T-helper 22 cell (primary cell): ENCODE measurements at regions not wholly inside any gene's neighbourhood (a gene's known extent, or its start where the extent isn't known, plus 50 kb on each side); places are given as distances from the start of the nearest gene placed in this dataset.
"Not testable (repeated sequence)": the region's sequence is repeated elsewhere in the genome, so short reads cannot be mapped to it uniquely, and the experiment has no call there.

Experiments used
- DNase-seq: peaks from one replicate; pipeline ENCODE4 v3.0.0-alpha.2; 2020; ENCODE audit warnings: low read depth

DNA sequence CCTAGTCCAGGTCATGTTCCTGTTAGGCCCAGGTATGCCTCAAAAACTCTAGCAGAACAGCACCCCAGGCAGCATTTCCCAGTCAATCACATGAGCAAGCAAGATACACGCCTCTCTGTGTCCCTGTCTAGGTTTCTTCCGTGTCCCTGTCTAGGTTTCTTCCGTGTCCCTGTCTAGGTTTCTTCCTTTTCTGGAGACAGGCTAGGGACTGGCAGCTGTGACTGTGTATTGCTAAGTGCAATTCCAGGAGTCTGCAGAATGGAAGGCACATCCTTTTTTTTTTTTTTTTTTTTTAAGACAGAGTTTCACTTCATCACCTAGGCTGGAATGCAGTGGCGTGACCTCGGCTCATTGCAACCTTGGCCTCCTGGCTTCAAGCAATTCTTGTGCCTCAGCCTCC is 77.6 kb downstream of the SETD4 start:
- DNase-seq: no peak

DNA sequence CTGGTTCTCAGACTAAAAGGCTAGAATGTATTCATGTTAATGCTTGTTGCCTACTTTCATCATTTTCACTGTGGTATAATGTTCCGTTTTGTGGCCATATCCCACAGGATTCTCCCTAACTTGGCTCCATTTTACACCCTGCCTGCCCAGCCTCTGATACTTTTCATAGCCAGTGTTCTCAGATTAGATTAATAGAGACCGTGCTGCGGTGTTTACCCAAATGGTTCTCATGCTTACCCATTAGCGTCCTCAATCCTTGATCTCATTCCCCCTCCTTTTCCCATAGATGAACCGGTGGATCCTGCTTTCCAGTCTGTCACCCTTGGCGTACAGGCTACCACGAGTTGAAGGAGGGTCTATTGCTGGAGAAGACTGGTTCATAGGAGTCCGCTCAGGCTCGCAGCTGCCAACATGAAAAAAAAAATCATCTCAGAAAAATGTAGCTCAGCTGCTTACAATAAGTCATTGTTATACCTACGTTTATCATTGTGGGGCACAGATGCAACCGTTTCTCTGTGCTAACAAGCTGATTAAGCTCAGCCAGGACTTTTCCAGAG is 78.7 kb downstream of the SETD4 start:
- DNase-seq: no peak

DNA sequence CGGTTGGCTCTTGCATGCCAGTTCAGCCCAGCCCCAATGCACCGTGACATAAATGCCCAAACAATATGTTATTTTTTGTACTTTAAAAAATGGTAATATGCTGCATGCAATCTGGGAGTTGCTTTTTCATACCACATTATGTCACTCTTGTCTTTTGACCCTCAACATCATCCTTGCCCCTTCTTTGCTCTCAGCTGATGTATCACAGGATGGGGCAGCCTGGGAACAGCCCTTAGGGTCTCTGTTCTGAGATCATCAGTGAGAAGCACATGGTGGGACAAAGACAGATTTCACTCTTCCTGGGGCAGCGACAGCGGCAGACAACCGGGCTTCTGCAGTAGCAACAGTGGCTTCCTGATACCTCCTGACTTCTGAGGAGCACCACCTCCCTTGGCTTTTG is 79.5 kb downstream of the SETD4 start:
- no peak for DNase-seq

DNA sequence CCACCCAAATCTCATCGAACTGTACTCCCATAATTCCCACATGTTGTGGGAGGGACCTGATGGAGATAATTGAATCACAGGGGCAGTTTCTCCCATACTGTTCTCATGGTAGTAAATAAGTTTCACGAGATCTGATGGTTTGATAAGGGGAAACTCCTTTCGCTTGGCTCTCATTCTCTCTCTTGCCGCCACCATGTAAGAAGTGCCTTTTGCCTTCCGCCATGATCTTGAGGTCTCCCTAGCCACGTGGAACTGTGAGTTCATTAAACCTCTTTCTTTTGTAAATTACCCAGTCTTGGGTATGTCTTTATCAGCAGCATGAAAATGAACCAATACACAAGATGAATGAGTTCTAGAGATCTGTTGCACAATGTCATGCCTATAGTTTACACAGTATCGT is 82.5 kb downstream of the SETD4 start:
- not testable (repeated sequence) for DNase-seq

DNA sequence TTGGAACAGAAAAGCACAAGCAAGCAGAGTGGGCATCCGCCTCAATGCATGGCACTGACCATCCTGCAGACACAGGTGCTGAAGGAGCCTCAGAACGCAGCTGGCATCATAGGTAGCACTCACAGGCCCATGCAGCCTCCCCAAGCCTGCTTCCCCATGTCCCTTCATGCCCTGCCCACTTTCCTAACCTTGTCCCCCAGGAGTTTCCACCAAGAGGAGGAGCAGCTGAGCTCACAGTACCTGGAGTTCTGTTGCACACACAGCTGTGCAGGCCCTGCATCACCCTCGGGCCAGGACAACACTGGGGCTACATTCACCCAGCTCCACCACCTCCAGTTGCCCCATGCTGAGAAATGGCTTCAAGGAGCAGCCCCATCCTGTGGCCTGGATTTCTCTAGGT is 83.4 kb downstream of the SETD4 start:
- DNase-seq: no peak

DNA sequence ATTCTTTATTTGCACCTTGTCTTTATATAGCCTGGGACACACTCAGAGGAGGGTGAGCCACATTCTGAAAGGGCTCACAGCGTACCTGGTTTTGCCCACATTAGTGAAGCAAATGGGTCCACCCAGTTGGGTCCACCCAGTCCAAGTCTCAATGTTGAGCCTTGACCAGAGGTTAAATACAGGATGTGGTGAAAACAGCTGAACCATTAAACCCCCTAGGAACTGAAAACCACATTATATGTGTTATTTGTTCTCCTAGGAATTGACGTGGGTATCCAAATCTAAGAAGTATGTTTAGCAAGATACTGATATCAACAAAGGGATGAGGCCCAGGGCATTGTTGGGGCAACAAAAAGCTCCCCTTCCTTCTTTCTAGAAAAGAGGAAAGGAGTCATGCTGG is 83.8 kb downstream of the SETD4 start:
- no peak for DNase-seq

DNA sequence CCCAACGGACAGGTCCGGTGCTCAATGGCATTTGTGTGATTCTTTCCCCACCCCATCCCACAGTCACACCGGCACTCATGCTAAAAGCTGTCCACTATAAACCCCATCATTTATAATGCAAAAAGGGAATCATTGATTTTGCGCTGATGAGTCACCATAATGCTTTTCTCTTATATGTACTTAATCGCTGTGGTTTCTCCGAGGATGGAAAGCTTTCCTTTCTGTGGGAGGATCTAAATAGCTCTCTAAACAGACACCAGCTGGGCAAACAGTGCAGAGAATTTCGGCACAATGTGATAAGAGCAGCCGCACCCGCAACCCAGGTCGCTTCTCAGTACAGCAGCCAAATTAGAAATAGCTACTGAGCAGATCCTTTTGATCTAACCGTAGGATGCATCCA is 85.6 kb downstream of the SETD4 start:
- no peak for DNase-seq

DNA sequence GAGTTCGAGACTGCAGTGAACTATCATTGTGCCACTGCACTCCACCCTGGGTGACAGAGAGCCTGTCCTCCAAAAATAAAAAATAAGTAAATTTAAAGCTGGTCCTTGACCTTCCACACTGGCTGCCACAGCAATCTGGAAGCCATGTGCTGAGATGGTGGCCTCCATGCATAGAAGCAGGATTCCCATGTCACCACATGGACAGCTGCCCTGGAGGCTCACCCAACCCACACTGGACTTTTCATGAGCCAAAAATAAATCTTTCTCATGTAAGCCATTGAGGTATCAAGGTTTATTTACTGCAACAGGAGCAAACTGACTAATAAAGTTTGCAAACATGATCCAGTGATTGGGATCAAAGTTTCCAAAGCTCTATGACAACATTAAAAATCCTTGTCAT is 88.5 kb downstream of the SETD4 start:
- DNase-seq: no peak

DNA sequence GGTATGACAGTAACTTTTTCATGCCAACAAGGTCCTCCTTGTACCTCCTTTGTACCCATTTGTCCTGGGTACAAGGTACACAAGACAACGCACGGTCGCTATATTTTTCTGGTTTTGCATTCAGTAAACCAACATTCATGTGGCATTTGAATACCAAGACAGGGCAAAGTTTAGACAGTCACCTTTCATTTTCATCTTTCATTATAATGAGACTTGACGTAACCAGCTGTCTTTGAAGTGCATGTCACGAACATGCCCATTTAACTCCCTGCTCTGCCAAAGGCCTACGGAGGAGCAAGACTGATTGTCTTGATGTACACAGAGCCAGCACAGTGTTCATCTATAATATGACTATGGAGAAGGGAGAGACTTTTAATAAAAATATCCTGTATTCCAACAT is 91.0 kb downstream of the SETD4 start:
- no peak for DNase-seq

DNA sequence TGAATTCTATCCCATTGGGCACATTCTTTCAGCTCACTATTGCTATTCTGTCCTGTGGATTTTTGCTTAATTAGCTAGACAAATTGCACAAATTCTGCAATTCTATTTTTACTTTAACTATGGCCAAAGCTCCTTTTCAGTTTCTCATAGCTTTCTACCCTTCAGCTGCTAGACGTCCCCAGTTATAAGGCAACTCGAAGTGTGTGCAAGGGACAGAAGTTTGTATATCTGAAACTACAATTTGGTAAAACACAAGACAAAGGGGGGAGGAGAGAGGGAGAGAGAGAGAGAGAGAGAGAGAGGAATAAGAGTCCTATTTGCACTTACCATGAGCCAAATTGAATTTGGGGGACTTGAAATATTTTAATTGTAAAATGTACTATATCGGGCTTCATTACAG is 91.8 kb downstream of the SETD4 start:
- no peak for DNase-seq

DNA sequence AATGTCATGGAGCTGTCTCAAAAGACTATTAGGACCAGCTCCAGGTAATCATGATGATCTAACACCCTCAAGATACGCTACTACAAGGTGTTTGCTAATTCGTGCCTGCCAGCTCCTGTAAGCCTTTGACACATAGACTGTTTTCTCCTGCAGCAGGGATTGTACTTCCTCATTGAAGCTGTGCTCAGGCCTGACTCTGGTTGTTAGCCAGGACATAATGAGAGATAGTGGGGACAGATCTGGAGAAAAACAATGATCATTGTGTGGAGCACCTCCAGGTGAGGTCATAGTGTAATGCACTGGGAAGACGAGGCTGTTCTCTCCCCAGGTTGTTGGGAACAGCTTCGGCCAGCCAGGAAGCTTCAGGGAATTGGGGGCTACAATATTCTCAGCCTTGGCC is 94.6 kb downstream of the SETD4 start:
- DNase-seq: no peak

DNA sequence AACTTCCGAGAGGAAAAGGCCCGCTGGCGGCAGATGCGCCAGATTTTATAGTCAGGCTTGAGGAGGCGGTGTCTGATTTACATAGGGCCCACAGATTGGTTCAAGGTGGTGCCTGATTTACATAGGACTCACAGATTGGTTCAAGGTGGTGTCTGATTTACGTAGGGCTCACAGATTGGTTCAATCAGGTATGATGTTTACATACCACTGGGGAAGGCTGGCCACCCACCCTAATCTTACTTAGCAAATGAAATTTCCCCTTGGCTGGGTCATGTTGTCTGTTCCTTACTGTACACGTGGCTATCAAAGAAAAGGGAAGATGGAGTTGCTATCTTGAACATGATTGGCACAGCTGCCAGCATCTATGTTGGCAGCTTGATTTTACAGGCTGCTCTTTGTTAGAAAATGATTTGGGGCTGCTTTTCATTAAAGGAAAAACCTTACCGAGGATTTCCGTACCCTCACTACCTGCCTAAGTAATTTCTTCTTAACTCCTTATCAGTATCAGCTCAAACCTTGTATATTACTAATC is 96.3 kb downstream of the SETD4 start:
- DNase-seq: no peak

DNA sequence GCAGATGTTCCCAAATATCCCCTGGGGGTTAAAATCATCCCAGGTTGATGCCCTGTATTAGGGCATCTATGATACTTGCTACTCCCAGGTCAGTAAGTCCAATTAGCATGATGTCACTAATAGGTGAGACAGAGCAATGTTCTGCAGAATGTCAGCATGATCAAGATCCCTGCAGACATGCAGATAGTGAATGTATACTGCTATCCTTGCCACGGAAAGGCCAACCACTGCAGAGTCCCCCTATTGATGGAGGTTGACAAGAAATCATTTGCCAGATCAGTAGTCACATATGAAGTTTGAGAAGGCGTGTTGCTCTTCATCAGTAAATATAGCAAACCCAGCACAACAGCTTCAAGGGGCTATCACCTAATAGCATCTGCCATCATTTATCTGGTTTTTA is 97.4 kb downstream of the SETD4 start:
- no peak for DNase-seq

DNA sequence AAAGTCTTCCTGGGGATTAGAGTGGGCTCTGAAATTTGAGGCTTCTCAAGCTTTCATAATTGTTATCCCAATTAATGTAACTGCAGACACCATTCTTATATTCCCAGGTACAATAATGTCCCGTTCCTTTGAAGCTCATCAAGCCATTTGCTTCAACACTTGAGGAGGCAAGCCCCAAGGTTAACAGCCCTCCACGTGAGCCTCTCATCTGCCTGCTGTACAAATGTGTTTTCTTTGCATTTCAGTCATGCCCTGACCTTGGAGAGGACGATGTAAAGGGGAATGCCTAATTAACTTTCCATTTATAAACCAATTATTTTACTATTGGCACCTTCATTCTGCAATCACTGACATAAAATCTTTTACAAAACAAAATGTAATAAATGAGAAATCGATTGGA is 106.3 kb downstream of the SETD4 start:
- no peak for DNase-seq

DNA sequence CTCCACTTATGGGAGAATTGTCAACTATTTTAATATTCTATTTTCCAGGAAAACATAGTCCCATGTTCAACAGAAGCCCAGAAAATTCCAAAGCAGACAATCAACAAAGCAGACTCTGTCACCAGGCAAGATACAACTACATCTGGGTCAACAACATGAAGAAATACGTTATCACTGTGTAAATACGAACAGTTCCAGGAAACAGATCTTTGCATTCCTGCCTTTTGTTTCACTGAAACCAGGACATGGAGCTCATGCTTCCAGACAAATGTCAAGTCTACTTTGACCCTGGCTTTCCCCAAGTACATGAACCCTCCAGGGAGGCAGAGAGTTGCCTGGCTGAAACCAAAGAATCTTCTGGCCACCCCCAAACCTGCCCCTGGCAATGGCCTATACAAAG is 106.7 kb downstream of the SETD4 start:
- no peak for DNase-seq

DNA sequence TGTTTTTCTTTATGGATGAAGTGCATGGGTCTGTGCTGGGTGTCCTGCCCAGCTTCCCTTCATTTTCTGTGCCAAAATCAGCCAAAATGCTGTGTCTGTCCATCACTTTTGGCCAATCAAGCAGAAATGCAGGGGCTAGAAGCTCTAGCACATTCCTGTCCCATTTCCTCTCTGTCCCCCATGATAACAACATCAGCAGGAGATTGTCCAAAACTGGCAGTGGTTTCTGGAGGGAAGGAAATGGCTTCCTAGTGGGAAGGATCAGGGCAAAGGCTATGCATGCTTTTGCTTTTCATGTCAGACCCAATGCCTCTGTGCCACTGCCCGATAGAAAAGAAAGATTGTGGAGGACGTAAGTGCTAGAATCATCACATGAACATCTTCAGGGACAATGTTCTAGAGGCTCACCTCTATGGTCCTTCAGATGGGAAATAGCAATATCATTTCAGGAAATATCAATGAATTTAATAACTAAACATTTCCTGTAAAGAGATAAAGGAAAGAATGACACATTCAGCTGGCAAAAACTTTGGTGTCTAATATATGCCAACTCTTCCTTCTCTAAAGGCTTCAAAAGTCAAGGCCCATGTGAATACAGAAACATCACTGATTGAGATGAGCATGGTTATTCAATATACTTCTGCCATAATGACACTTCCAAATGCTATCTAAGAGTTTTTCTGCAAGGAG is 107.5 kb downstream of the SETD4 start:
- DNase-seq: no peak

DNA sequence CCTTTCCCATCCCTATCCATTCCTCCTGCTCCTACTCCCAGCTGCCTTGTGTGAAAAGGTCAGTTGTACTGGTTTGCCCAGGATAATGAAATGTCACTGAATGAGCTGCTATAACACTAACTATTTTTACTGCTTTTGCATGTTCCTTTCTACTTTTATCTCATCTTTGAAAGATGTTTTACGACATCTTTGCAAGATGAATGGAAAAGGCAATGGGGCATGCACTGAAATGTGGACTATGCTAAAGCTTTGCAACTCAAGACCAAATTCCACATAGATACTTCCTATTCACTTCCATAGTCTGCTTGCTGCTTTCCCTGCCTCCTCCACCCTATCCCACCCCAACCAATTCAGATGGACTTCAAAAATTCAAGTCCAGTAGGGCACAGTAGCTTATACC is 111.3 kb downstream of the SETD4 start:
- DNase-seq: no peak

DNA sequence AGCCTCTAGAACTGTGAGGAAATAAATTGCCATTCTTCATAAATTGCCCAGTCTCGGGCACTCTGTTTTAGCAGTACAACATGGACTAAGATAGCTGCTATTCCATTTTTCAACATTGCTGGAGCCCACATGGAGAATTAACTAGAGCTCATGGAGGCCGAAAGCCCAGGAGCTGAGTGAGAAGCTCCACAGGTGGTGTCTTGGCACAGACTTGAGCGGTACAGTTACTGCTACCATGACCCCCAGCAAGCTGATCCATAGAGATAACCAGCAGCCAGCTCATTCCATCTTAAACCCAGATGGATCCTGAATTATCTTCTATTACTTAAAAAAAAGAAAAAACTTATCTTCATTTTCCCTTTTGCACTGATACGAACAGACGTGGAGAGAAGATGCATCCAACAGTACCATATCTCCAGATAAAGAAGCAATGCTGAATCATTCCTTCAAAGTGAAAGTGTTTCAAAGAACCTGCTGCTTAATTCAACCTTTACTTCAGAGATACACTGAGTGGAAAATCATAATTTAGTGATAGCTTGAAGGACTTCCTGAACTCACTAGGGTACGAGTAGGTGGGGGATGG is 115.1 kb downstream of the SETD4 start:
- no peak for DNase-seq

DNA sequence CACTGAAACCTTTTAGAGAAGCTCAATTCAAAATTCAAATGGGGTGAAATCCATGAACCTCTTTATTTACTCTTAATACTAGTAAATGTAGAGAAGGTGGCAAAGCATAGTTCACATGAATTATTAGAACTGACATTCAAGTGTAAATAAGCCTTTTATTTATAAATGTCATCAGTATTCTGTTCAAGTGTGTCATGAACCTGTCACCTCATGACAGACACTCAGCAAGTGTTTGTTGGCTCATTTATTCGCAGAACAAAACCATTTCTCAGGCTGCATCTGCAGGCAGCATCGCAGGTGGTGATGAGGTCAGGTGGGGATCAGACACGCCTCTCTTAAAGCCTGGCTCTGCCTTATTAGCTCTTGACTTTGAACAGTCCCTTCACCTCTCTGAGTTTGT is 116.6 kb downstream of the SETD4 start:
- DNase-seq: no peak

DNA sequence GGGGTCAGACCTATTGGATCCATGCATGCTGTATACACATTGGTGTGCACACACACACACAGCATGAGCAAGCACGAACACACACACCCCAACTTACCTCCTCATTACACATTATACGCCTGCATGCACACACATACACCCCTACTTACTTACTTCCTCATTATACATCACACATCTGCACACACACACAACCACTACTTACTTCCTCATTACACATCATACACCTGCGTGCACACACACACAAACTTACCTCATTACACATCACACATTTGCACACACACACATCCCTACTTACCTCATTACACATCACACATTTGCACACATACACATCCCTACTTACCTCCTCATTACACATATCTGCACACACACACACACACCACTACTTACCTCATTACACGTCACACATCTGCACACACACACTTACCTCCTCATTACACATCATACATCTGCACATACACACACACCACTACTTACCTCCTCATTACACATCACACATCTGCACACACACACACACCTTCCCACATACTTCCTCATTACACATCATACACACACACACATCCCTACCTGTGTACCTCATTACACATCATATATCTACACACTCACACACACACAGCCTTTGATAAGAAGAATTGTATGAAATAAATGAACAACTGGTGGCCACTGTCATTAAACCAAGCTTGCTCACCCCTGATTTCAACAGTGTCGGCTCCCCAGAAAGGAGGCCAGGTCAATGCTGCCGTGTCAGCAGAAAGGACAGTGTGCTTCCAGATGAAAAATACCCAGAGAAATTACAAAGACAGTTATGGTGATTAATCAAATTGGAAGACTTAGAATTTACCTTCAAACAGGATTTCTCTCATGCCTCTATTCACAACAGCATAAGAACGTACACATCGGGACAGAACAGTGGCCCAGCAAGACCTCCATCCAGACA is 117.8 kb downstream of the SETD4 start:
- DNase-seq: no peak

DNA sequence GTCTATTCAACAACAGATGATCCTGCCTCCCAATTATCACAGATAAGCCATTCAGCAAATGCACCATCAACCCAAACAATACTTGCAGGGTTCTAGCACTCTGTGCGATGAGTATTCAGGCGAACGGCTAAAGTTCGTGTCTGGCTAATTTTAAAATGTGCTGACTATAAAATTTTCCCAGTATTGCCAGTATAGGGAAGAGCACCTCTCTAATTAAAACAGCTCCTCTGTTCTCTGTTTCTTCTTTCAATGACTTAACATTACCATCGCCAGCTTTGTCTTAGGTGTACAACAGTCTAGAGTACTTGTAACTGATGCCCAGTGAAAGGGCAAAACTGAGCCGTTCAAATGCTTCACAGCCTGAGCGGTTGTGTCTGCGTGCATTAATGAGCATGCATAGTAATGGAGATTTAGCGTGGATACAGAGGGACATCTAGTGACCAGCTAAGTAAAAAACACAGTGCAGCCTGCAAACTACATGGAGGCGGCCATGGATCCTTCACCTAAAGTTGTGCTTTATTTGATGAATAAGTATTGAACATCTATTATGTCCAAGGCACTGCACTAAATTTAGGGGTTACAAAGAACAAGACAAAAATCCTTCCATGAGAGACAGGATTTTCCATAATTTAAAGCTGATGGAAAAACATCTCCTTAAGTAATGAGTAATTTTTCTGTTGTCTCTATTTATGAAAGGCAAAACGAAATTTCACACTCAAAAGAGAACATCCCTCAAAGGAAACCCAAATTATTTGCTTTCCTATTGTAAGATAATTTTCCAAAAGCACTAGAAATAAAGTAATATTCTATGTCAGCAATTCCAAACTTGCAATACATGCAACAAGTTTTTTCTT is 120.0 kb downstream of the SETD4 start:
- DNase-seq: no peak

DNA sequence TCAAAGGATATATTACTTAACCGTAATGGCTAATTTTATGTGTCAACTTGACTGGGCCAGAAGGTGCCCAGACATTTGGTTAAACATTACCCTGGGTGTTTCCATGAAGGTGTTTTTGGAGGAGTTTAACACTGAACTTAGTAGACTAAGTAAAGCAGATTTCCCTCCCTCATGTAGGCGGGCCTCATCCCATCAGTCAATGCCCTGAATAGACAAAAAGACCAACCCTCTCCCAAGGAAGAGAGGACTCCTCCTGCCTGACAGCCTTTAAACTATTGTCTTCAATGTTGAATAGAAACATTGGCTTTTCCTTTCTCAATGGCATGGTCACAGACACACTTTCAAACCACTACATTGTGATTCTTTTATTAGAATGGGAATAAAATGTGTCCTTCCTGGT is 121.9 kb downstream of the SETD4 start:
- no peak for DNase-seq
